Fibroblast of the conjunctiva (primary cell): ENCODE measurements at regions not wholly inside any gene's neighbourhood (a gene's known extent, or its start where the extent isn't known, plus 50 kb on each side); places are given as distances from the start of the nearest gene placed in this dataset.
"Not testable (repeated sequence)": the region's sequence is repeated elsewhere in the genome, so short reads cannot be mapped to it uniquely, and the experiment has no call there.

Experiments
- DNase-seq: peaks from one replicate; pipeline ENCODE4 v3.0.0-alpha.2; 2010; ENCODE audit warnings: low read depth

DNA sequence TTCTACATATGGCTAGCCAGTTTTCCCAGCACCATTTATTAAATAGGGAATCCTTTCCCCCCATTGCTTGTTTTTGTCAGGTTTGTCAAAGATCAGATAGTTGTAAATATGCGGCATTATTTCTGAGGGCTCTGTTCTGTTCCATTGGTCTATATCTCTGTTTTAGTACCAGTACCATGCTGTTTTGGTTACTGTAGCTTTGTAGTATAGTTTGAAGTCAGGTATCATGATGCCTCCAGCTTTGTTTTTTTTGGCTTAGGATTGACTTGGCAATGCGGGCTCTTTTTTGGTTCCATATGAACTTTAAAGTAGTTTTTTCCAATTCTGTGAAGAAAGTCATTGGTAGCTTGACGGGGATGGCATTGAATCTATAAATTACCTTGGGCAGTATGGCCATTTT lies 60.0 kb upstream of the GPC3 start:
- not testable (repeated sequence) for DNase-seq

DNA sequence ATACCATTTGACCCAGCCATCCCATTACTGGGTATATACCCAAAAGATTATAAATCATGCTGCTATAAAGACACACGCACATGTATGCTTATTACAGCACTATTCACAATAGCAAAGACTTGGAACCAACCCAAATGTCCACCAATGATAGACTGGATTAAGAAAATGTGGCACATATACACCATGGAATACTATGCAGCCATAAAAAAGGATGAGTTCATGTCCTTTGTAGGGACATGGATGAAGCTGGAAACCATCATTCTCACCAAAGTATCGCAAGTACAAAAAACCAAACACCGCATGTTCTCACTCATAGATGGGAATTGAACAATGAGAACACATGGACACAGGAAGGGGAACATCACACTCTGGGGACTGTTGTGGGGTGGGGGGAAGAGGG lies 81.7 kb upstream of the GPC3 start:
- not testable (repeated sequence) for DNase-seq

DNA sequence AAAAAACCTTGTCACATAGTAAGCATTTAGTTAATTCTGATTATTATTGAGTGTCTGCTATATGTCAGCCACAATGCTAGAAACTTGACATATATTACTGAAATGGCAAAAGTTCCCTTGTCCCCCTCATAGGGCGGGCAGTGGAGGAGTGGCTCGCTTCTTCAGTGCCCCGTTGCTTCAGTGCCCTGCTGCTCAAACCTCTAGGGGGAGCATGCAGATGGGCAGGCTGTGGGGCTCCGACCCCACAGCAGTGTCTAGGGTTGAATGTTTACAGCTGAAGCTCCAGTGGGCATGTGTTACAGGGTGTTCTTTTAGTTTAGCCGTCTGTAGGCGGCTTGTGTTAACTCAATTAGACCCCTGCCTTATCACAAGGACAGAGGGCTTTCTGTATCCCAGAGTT lies 86.5 kb upstream of the GPC3 start:
- not testable (repeated sequence) for DNase-seq

DNA sequence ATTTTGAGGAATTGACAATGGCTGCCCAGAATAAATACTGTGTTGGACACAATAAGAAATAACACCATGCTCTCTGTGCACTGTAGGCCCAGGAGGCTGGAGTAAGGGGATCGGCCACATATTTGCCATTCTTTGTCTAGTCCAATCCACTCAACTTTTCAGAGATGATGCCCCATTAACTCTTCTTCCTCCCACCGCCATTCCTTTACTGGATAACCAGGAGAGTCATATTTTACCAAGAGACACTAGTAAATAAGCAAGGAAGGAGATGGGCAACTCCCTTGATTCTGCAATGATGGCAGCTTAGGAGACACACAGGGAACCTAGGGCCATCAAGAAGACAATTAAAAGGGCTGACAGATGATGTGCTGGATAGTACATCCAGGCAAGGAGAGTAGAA lies 87.9 kb upstream of the GPC3 start:
- no peak for DNase-seq

DNA sequence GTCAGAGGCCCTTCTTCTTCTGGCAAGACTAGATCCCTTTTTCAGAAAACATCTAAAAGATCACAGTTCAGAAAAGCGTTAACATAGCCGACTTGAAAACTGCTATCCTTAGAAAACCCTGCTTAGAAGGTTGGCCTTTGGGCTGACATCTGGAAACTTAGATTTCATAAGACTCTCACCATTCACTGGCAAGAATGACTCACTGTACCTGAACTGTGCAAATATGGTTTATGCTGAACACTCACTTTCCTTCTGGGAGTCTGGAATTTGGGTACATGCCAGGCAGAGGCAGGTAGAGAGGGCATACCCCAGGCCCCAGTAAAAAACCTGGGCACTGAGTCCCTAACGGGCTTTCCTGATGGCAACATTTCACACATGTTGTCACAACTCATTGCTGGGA lies 88.8 kb upstream of the GPC3 start:
- DNase-seq: no peak

DNA sequence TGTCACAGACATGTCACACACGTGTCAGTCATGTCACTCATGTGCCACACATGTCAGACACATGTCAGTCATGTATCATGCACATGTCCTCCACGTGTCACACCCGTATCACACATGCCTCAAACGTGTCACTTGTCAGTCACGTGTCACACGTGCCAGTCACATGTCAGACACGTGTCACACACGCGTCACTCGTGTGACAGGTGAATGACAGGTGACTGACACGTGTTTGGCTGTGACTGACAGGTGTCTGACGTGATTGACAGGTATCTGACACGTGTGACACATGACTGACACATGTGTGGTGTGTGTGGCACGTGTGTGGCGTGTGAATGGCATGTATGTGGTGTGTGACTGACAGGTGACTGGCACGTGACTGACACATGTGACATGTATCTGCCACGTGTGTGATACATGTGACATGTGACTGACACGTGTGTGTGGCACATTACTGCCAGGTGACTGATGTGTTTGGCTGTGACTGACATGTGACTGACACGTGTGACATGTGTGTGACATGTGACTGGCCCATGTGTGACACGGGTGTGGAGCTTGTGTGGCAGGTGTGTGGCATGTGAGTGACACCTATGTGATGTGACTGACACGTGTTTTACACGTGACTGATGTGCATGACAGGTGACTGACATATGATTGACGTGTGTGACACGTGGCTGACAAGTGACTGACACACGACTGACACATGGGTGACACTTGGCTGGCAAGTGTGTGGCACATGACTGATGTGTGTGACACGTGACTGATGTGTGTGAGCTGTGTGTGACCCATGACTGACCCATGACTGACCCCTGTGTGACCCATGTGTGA lies 90.7 kb upstream of the GPC3 start:
- DNase-seq: no peak

DNA sequence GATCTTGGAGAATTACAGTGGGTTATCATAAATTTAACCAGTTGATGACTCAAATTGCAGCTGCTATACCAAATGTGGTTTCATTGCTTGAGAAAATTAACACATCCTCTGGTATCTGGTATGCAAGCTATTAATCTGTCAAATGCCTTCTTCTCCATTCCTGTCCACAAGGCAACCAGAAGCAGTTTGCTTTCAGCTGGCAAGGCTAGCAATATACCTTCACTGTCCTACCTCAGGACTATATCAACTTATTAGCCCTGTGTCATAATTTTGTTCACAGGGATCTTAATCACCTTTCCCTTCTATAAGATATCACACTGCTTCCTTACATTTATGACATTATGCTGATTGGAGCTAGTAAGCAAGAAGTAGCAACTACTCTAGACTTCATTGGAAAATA lies 110.0 kb upstream of the GPC3 start:
- no peak for DNase-seq

DNA sequence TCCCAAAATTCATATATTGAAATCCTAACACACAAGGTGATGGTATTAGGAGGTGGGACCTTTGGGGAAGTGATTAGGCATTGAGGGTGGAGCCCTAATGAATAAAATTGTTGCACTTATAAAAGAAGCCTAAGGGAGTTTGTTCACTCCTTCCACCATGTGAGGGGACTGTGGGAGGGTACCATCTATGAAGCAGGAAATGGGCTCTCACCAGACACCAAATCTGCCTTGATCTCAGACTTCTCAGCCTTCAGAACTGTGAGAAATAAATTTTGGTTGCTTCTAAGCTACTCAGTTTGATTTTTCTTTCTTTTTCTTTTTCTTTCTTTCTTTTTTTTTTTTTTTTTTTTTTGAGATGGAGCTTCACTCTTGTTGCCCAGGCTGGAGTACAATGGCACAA lies 116.2 kb upstream of the GPC3 start:
- DNase-seq: no peak

DNA sequence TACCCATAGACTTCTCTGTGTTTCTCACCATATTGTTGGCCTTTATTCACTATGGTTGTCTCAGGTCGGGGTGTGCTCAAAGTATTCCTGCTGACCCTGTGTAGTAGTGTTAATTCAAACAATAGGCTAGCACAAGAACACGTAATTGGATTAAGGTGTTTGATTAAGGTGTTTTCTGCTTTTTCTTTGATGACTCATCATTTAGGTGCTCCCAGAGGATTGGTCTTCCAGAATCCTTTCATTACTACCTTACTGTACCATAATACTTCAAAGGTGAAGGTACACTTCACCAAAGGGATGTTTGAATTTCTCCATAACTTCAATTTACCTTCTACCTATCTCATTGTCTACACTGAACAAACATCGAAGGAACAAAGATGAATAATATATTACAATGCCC lies 121.7 kb upstream of the CCDC160 start:
- no peak for DNase-seq

DNA sequence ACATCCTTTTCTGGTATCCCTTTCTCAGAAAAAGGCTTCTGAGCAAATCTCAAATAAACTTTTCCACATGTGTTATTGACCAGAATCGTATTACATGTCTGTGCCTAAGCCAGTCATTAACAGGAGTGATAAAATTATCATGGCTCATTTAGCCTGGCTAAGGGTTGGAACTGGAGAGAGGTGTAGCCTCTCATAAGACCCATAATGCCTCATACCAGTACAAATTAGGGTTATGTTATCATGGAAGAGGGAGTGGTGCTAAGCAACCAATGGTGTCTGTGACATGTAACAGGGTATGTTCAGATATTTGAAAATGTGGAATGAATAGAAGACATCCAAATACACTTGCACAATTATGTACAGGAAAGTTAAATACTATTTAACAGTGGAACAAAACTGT lies 99.6 kb upstream of the CCDC160 start:
- DNase-seq: no peak

DNA sequence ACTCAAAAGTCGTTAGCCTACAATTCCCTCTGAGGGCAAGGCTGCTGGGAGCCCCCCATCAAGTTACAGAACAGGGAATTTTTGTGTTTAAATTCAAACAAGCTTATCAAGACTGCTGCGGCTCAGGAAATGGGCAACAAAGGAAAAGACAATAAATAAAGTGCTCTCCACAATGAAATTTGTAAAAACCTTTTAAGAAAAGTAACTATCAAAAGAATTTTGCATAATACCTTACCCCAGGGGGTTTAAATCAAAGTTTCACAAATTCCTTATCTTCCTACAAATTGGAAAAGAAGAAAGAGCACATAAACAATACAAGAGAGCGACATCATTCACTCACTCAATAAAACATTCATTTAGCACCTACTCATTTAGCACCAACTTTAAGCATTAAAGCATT lies 97.9 kb upstream of the CCDC160 start:
- DNase-seq: no peak

DNA sequence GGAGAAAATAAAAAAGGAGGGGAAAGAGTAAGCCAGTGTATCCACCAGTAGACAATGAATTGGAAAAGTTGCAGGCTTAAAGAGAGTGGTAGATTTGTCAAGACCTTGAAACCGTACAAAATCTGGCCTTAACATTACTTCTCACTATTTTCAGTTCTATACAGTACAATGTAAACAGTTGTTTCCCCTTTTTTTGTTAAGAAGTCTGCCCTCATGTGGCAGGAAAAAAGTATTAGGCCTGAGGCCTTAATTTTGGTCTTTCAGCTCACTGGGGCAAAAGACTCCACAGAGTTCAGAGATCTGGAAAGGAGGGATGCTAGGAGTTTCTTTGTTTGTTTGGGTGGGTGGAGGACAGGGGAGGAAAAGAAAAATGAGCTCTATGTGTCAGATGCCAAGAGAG lies 92.8 kb upstream of the CCDC160 start:
- peak; percentile 1 for DNase-seq

DNA sequence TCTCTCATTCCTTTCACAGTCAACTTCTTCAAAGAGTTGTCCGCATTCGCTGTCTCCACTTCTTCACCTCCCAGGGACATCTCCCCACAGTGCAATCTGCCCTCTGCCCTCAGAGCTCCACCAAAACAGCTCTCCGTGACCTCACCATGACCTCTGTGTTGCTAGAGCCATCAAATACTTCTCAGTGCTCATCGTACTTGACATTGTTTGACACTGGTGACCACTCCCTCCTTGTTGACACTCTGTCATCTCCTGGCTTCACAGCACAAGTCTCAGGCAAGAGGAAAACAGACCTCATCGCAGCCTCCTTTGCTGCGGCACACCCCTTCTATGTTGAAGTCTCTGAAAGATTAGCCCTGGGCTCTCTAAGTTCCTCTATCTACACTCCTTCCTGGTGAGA lies 90.5 kb upstream of the CCDC160 start:
- no peak for DNase-seq

DNA sequence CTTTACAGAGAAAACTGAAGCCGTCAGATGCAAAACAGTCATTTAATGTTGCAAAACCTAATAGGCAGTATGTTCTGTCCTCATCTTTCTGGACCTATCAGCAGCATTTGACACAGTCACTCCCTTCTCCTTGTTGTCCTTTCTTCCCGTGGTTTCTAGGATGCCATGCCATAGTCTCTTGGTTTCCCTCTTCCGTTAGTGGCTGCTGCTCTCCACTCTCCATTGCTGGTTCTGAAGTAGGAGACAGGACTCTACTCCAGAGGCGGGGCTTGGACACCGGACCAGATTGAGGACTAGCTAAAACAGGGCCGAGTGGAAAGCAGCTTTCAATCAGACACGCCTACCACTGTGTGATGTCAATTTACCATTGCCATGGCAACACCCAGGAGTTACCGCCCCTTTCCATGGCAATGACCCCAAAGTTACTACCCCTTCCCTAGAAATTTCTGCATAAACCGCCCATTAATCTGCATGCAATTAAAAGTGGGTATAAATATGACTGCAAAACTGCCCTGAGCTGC lies 88.8 kb upstream of the CCDC160 start:
- DNase-seq: no peak

DNA sequence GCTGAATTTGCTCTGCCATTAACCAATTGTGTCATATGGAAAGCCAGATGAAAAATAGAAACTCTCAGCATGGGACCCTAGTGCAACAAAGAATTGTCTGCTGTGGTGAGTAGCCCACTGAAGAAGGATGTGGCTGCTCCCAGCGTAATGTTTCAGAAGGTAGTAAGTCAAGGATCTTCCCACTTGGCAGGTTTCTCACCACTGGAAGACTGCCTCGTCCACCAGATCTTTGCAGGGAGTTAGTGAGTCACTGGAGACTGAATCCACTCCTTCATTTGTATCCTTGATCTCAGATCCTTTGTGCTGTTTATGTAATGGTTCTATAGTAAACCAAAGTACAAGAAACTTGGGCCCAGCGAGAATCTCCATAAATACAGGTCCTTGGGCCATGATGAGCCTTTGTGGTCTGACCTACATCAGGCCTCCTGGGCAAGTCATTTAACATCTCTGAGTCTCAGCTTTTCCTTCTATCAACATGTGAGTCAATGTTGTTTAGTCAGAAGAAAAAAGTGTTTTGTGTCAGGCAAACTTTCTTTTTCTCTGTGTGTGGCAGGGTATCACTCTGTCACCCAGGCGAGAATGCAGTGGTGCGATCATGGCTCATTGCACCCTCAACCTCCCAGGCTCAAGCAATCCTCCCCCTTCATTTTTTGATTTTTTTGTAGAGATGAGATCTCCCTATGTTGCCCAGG lies 78.0 kb upstream of the CCDC160 start:
- no peak for DNase-seq

DNA sequence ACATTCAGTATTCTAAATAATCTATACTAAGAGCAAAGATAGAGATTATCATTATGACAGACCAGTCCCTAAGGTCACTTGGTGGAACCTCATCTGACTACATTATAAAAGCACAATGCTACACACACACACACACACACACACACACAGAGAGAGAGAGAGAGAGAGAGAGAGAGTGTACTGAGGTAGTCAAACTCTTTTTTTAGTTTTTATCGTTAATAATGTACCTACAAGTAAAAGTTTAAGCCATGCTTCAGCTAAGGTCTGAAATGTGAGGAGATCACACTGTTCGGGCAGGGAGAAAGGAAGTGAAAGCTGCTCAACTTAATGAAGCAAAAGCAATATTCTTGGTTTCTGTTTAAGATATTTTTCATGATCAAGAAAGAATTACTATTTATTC lies 75.8 kb upstream of the CCDC160 start:
- DNase-seq: no peak

DNA sequence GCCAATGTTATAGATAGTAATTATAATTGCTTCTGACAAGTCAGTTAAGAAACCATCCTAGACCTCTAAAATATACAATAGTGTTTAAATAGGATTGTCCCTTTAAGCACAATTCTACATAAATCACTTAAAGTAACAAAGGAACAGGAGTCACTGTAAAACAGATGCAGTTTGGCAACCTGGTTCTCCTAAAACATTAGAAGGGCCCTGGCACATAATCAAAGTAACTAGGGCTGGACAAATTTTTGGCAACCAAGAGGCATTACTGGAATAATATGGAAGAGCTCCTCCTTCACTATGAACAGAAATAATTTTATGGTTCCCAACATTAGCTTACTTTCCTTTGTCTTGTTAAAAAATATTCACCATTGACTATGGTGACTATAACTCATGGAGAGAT lies 75.0 kb upstream of the CCDC160 start:
- no peak for DNase-seq

DNA sequence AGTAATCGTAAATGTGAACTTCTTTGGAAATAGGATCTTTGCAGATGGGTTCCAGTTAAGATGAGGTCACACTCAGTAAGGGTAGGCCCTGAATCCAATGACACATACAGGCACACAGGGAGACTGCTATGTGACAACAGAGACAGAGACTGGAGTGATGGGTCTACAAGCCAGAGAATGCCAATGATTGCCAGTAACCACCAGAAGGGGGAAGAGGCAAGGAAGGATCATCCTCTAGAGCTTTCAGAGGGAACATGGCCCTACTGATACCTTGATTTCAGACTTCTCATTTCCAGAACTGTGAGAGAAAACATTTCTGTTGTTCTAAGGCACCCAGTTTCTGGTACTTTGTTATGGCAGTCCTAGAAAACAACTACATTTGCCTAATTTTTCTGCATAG lies 73.1 kb upstream of the CCDC160 start:
- DNase-seq: no peak

DNA sequence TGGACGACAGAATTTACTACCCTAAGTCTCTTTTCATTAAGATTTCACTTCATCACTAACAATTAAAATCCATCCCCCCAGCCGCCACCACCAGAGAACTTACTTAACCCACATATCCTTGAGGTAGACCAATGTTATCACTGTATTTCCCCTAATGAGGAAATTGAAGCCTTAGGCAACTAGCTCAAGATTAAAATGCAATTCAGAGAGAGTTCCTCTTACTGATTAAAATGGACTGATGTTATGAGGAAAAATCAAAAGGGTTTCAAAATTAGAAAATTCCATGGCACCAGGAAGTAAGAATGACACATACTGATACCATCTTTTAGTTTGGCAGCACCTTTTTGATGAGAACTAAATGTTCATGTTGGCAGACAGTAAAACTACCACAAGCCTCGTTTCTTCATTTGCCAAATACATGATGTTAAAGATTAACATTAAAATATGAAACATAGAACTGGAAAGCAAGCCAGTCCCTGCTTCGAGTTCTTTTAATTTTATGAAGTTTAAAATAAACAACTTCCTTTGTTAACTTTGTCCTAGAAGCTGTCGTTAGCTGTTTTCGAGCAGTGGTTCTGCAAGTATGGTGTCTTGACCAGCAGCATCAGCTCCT lies 69.3 kb upstream of the CCDC160 start:
- DNase-seq: no peak

DNA sequence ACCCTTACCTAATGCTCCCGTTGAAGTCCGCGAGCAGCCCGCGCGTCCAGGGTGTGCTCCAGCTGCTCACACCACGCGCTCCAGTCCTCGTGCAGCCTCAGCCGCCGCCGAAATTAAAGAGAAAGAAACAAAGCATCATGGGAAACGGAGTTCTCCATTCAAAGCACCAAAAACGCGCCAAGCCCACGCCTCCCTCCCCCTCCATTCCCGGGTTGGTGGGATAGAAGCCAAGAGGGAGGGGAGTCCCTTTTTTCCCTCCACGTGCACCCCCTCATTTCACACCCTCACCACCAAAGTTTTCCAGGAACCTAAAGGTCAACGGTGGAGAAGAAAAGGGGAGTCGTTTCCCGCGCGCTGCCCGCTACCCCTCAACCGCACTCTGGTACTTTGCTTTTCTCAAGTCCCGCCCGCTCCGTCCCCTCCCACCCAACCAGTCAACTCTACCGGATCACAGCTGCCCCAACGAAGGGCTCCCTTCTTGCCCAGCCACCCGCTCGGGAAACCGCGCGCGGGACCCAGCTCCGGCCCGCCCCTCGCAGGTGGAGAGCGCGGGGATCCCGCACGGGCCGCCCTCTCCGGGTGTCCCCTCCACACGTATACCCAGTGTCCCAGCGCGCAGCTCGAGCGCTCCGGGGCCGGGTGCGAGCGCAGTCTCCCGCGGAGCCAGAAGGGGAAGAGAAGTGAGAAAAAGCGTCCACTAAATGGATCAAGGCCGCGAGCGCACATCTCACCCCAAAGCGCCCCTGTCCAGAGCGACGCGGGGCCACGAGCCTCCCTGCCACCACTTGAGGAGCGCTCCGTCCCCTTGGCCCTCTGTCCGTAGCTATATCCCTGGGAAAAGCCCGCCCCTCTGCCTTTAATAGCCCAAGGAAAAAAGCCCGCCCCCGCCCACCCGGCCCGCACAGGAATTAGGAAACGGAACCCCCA lies 65.1 kb upstream of the CCDC160 start:
- no peak for DNase-seq

DNA sequence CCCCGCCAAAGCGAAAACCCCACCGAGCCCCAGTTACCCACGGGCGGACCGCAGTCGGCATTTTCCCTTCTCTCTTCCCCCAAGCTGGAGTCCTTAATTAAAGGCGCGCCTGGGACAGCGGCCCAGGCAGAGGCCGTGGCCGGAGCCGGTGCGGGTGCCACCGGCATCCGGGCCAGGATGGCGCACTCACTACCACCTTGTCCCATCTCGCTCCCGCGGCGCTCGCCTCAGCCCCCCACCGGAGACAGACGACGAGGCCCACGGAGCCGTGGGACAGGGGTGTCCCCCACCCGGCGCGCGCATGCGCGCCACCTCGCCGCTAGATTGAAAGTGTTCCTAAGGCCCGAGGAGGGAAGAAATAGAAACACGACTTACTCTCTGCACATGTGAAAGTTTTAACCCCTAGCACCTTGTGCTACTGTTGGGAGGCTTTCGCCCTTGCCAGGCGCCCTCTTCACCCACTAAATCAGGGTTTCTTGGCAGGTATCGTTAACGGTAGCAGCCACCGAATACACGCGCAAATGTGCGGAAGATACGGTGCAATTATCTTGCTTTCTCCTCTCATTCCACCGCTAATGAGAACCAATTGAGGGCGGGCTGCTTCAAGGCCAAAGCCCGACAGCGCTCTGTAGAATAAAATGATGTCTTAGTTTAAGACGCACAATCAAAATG lies 64.3 kb upstream of the CCDC160 start:
- no peak for DNase-seq
